IMR-90 (cell line): ENCODE measurements at regions not wholly inside any gene's neighbourhood (a gene's known extent, or its start where the extent isn't known, plus 50 kb on each side); places are given as distances from the start of the nearest gene placed in this dataset.

Experiments used
- ATAC-seq: fragments of 200-7000 bp; cut with Tn5 transposase; 2 replicates; pipeline ENCODE4 v1.9.1; 2020; ENCODE audit warnings: low read depth, mild to moderate bottlenecking, moderate library complexity
- BruUV-seq: library from RNA; stranded (reverse); fragments of 400-500 nt; replicated peaks from 2 replicates; lab custom pipeline; 2021; lab: Mats Ljungman, UMichigan
- CTCF ChIA-PET: fragments of 300-600 bp; formaldehyde crosslinking; extraction: SDS; loops from one replicate; lab custom pipeline; 2021; ENCODE audit warnings: antibody characterized with exemption; lab: Yijun Ruan, JAX
- POLR2A ChIA-PET: fragments of 300-600 bp; sonication (Branson Sonifier 250); formaldehyde crosslinking; loops from one replicate; lab custom pipeline; 2022; ENCODE audit warnings: antibody characterized with exemption; ENCODE audit not compliant: unreplicated experiment; lab: Charles Lee
- DNase-seq: peaks from one replicate; pipeline ENCODE4 v3.0.0; 2013
- H2AFZ ChIP-seq: replicated peaks from 2 replicates; pipeline ENCODE3; 2013; ENCODE audit warnings: low read length, mild to moderate bottlenecking; ENCODE audit not compliant: poor library complexity
- H2AK5ac ChIP-seq: 2 replicates; pipeline ENCODE4 v1.6.1; 2013; ENCODE audit warnings: low read depth, low read length, inconsistent platforms
- H2AK9ac ChIP-seq: replicated peaks from 2 replicates; pipeline ENCODE3; 2013; ENCODE audit warnings: mild to moderate bottlenecking, low read depth, low read length, moderate library complexity; ENCODE audit not compliant: poor library complexity
- H2BK120ac ChIP-seq: 2 replicates; pipeline ENCODE4 v1.6.1; 2013; ENCODE audit warnings: low read depth, low read length, inconsistent platforms
- H2BK15ac ChIP-seq: 3 replicates; pipeline ENCODE4 v1.6.1; 2013; ENCODE audit warnings: low read depth, low read length, inconsistent platforms
- H2BK20ac ChIP-seq: 2 replicates; pipeline ENCODE4 v1.6.1; 2013; ENCODE audit warnings: low read depth, mild to moderate bottlenecking, inconsistent platforms, low read length, moderate library complexity
- H2BK5ac ChIP-seq: 2 replicates; pipeline ENCODE4 v1.6.1; 2013; ENCODE audit warnings: mild to moderate bottlenecking, low read depth, low read length, inconsistent platforms; ENCODE audit not compliant: poor library complexity, severe bottlenecking
- H3K14ac ChIP-seq: replicated peaks from 2 replicates; pipeline ENCODE4 v1.6.1; 2013; ENCODE audit warnings: low read depth, low read length, inconsistent platforms
- H3K18ac ChIP-seq: 2 replicates; pipeline ENCODE4 v1.6.1; 2013; ENCODE audit warnings: low read depth, low read length, control low read depth
- H3K23ac ChIP-seq: 2 replicates; pipeline ENCODE4 v1.6.1; 2013; ENCODE audit warnings: low read depth, low read length, inconsistent platforms
- H3K27ac ChIP-seq: 2 replicates; pipeline ENCODE4 v1.5.1; 2013; ENCODE audit warnings: mild to moderate bottlenecking, control low read depth, low read length; ENCODE audit not compliant: insufficient read depth
- H3K27me3 ChIP-seq: 2 replicates; pipeline ENCODE4 v1.6.1; 2013; ENCODE audit warnings: low read length; ENCODE audit not compliant: control insufficient read depth, insufficient read depth
- H3K36me3 ChIP-seq: 2 replicates; pipeline ENCODE4 v1.6.1; 2013; ENCODE audit warnings: low read length, mixed read lengths; ENCODE audit not compliant: control insufficient read depth, insufficient read depth
- H3K4ac ChIP-seq: 2 replicates; pipeline ENCODE4 v1.6.1; 2013; ENCODE audit warnings: low read depth, low read length, inconsistent platforms
- H3K4me1 ChIP-seq: 2 replicates; pipeline ENCODE4 v1.6.1; 2013; ENCODE audit warnings: low read length, mixed read lengths; ENCODE audit not compliant: control insufficient read depth, insufficient read depth
- H3K4me2 ChIP-seq: 2 replicates; pipeline ENCODE4 v1.6.1; 2013; ENCODE audit warnings: low read depth, mild to moderate bottlenecking, control low read depth, low read length, moderate library complexity
- H3K4me3 ChIP-seq: 2 replicates; pipeline ENCODE4 v1.5.1; 2013; ENCODE audit warnings: low read depth, mild to moderate bottlenecking, control low read depth, low read length, moderate library complexity; ENCODE audit not compliant: insufficient read depth
- H3K56ac ChIP-seq: 2 replicates; pipeline ENCODE4 v1.6.1; 2013; ENCODE audit warnings: low read length, inconsistent platforms; ENCODE audit not compliant: insufficient read depth; ENCODE audit errors: extremely low read depth
- H3K79me1 ChIP-seq, 2 experiments: 2 replicates each; pipeline ENCODE4 v1.6.1; 2013; ENCODE audit warnings: low read length in 2 of 2, inconsistent platforms in 1 of 2, low read depth in 1 of 2
- H3K9ac ChIP-seq: 2 replicates; pipeline ENCODE4 v1.6.1; 2013; ENCODE audit warnings: low read depth, low read length, control low read depth
- H3K9me1 ChIP-seq: 2 replicates; pipeline ENCODE4 v1.6.1; 2013; ENCODE audit warnings: low read length, inconsistent platforms; ENCODE audit not compliant: insufficient read depth
- H3K9me3 ChIP-seq: 2 replicates; pipeline ENCODE4 v1.6.1; 2013; ENCODE audit warnings: low read length; ENCODE audit not compliant: control insufficient read depth, insufficient read depth
- H4K20me1 ChIP-seq: 2 replicates; pipeline ENCODE4 v1.6.1; 2013; ENCODE audit warnings: low read length, inconsistent platforms; ENCODE audit not compliant: insufficient read depth
- H4K5ac ChIP-seq: 2 replicates; pipeline ENCODE4 v1.6.1; 2013; ENCODE audit warnings: mild to moderate bottlenecking, low read depth, low read length, control low read depth
- H4K8ac ChIP-seq, 2 experiments: 2 replicates each; pipeline ENCODE4 v1.6.1; 2013; ENCODE audit warnings: low read depth in 2 of 2, low read length in 2 of 2, control low read depth in 1 of 2, inconsistent platforms in 1 of 2
- H4K91ac ChIP-seq: 2 replicates; pipeline ENCODE4 v1.6.1; 2013; ENCODE audit warnings: low read depth, low read length, inconsistent platforms; ENCODE audit not compliant: insufficient read depth
- BHLHE40 ChIP-seq: fragments of 150-350 bp; IDR thresholded peaks from 2 replicates; pipeline ENCODE4 v1.6.1; 2016; ENCODE audit warnings: mild to moderate bottlenecking, low read depth, low read length
- CEBPB ChIP-seq: IDR thresholded peaks from 2 replicates; pipeline ENCODE4 v1.6.1; 2012; ENCODE audit warnings: low read depth, low read length, improper control_type of control experiment
- CHD1 ChIP-seq: IDR thresholded peaks from 2 replicates; pipeline ENCODE4 v1.6.1; 2012; ENCODE audit warnings: low read depth, low read length, improper control_type of control experiment
- FOS ChIP-seq: fragments of 150-350 bp; IDR thresholded peaks from 2 replicates; pipeline ENCODE4 v1.6.1; 2016; ENCODE audit warnings: low read depth, low read length
- MAFK ChIP-seq: IDR thresholded peaks from 2 replicates; pipeline ENCODE4 v1.6.1; 2012; ENCODE audit warnings: low read depth, low read length, improper control_type of control experiment
- MAZ ChIP-seq: IDR thresholded peaks from 2 replicates; pipeline ENCODE4 v1.6.1; 2012; ENCODE audit warnings: low read depth, mild to moderate bottlenecking, low read length, improper control_type of control experiment, moderate library complexity, borderline replicate concordance
- MXI1 ChIP-seq: IDR thresholded peaks from 2 replicates; pipeline ENCODE4 v1.6.1; 2012; ENCODE audit warnings: low read depth, mild to moderate bottlenecking, low read length, moderate library complexity, borderline replicate concordance
- NFE2L2 ChIP-seq: fragments of 150-350 bp; IDR thresholded peaks from 2 replicates; pipeline ENCODE4 v1.6.1; 2016; ENCODE audit warnings: low read depth, mild to moderate bottlenecking, low read length
- POLR2A ChIP-seq: IDR thresholded peaks from 2 replicates; pipeline ENCODE4 v1.6.1; 2012; ENCODE audit warnings: mild to moderate bottlenecking, low read depth, low read length
- RAD21 ChIP-seq: IDR thresholded peaks from 2 replicates; pipeline ENCODE4 v1.6.1; 2012; ENCODE audit warnings: low read length, improper control_type of control experiment
- RCOR1 ChIP-seq: IDR thresholded peaks from 2 replicates; pipeline ENCODE4 v1.6.1; 2012; ENCODE audit warnings: mild to moderate bottlenecking, low read length, improper control_type of control experiment; ENCODE audit not compliant: insufficient replicate concordance
- RFX5 ChIP-seq: IDR thresholded peaks from 2 replicates; pipeline ENCODE4 v1.8.0; 2012; ENCODE audit warnings: low read depth, mild to moderate bottlenecking, low read length, moderate library complexity
- SMC3 ChIP-seq: fragments of 150-350 bp; IDR thresholded peaks from 2 replicates; pipeline ENCODE4 v1.6.1; 2016; ENCODE audit warnings: low read depth, mild to moderate bottlenecking, antibody characterized with exemption, low read length, moderate library complexity
- WGBS, 2 experiments: methylation state at CpG; one replicate each; pipeline versions ENCODE4 v1.1.5 to v1.1.7; 2013; ENCODE audit warnings: missing lambda C conversion rate in 2 of 2; ENCODE audit not compliant: insufficient read length in 1 of 2; ENCODE audit errors: extremely low coverage in 2 of 2; 5-methylcytosine and 5-hydroxymethylcytosine counted together
- dilution Hi-C: fragments of 300-500 bp; cut with HindIII; formaldehyde crosslinking; loops from one replicate; pipeline ENCODE4 v1.14.3; 2018; ENCODE audit warnings: low sequenced_read_pairs; ENCODE audit not compliant: unreplicated experiment
- in situ Hi-C: fragments of 300-500 bp; cut with MboI; formaldehyde crosslinking; loops from 3 replicates; pipeline ENCODE4 v1.14.3; 2019; ENCODE audit warnings: low sequenced_read_pairs, inconsistent platforms, mixed read lengths
- intact Hi-C: fragments of 100-400 bp; cut with micrococcal nuclease; formaldehyde crosslinking; loops from 2 replicates; pipeline ENCODE4 v1.10.0; 2022
- TF ChIP-seq, protein P1 (sequence below): fragments of 150-350 bp; IDR thresholded peaks from 2 replicates; pipeline ENCODE4 v1.6.1; 2016; ENCODE audit warnings: low read depth, mild to moderate bottlenecking, low read length, moderate library complexity, borderline replicate concordance
- TF ChIP-seq, protein P2 (sequence below): fragments of 150-350 bp; IDR thresholded peaks from 2 replicates; pipeline ENCODE4 v1.6.1; 2017; ENCODE audit warnings: mild to moderate bottlenecking, antibody characterized with exemption, low read length, low read depth
- TF ChIP-seq, protein P3 (sequence below): conservative IDR thresholded peaks from 2 replicates; pipeline ENCODE4 v1.5.1; 2012; ENCODE audit warnings: mild to moderate bottlenecking, low read depth, low read length, improper control_type of control experiment

DNA sequence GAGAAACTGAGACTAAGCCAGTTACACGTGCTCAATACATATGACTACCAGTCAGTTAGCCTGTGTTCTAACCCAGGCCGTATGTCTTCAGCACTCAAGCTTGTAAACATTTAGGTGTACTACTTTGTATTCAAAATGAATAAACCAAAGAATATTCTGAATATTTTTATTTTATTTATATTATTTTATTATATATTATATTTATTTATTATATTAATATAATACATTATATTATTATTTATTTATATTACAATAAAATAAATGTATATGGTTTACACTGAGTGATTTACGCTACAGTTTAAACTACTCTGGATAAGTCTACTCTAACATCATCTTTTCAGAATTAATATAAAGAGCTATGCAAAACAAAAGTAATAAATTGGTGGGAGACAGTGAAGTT, 691.5 kb downstream of the CENPC start:
- Histone ChIP-seq H2AK9ac (no peak overlapping the region), H3K4me2 (no peak overlapping the region), H3K56ac (no peak overlapping the region), H4K20me1 (no peaks in the 10 kb centered on the region), H3K27me3 (no peaks in the 10 kb centered on the region), H2BK20ac (no peak overlapping the region), H3K23ac (no peak overlapping the region), H2BK15ac (no peak overlapping the region), H3K27ac (no peak overlapping the region), H3K18ac (no peak overlapping the region), H3K9me1 (no peaks in the 10 kb centered on the region), H3K4me3 (no peak overlapping the region), H2BK120ac (no peak overlapping the region), H4K5ac (no peak overlapping the region), H3K36me3 (no peaks in the 10 kb centered on the region), H4K91ac (no peak overlapping the region), H3K4me1 (no peaks in the 10 kb centered on the region), H3K14ac (no peak overlapping the region), H3K9me3 (peaks cover 2% of the 10 kb centered on the region; the same call in 1 of the 2 replicates), H3K9ac (no peak overlapping the region), H2AK5ac (no peak overlapping the region), H3K4ac (no peak overlapping the region), H2AFZ (no peak overlapping the region), H4K8ac (no peak overlapping the region), H3K79me1 (no peaks in the 10 kb centered on the region), H2BK5ac (no peak overlapping the region)
- ChIA-PET POLR2A (no interaction called here), CTCF (no interaction called here)
- ATAC-seq (no peak), DNase-seq (no peak)
- no TSS peak for BruUV-seq
- in situ Hi-C loops (no loop called here), intact Hi-C loops (no loop called here), dilution Hi-C loops (no loop called here)
- TF ChIP-seq CHD1 (no peak), CEBPB (no peak), RFX5 (no peak), FOS (no peak), BHLHE40 (no peak), POLR2A (no peak), RAD21 (no peak), SMC3 (no peak), MAFK (no peak), RCOR1 (no peak), MAZ (no peak), NFE2L2 (no peak), MXI1 (no peak)
- TF ChIP-seq, protein P1, sequence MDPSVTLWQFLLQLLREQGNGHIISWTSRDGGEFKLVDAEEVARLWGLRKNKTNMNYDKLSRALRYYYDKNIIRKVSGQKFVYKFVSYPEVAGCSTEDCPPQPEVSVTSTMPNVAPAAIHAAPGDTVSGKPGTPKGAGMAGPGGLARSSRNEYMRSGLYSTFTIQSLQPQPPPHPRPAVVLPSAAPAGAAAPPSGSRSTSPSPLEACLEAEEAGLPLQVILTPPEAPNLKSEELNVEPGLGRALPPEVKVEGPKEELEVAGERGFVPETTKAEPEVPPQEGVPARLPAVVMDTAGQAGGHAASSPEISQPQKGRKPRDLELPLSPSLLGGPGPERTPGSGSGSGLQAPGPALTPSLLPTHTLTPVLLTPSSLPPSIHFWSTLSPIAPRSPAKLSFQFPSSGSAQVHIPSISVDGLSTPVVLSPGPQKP = no peak
- TF ChIP-seq, protein P2, sequence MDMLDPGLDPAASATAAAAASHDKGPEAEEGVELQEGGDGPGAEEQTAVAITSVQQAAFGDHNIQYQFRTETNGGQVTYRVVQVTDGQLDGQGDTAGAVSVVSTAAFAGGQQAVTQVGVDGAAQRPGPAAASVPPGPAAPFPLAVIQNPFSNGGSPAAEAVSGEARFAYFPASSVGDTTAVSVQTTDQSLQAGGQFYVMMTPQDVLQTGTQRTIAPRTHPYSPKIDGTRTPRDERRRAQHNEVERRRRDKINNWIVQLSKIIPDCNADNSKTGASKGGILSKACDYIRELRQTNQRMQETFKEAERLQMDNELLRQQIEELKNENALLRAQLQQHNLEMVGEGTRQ = no peak
- TF ChIP-seq, protein P3, sequence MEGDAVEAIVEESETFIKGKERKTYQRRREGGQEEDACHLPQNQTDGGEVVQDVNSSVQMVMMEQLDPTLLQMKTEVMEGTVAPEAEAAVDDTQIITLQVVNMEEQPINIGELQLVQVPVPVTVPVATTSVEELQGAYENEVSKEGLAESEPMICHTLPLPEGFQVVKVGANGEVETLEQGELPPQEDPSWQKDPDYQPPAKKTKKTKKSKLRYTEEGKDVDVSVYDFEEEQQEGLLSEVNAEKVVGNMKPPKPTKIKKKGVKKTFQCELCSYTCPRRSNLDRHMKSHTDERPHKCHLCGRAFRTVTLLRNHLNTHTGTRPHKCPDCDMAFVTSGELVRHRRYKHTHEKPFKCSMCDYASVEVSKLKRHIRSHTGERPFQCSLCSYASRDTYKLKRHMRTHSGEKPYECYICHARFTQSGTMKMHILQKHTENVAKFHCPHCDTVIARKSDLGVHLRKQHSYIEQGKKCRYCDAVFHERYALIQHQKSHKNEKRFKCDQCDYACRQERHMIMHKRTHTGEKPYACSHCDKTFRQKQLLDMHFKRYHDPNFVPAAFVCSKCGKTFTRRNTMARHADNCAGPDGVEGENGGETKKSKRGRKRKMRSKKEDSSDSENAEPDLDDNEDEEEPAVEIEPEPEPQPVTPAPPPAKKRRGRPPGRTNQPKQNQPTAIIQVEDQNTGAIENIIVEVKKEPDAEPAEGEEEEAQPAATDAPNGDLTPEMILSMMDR = no peak
- WGBS, 2 experiments = no CpG with 5 or more reads among the region's 3 CpGs
